Nephron (organoid): ENCODE measurements at regions not wholly inside any gene's neighbourhood (a gene's known extent, or its start where the extent isn't known, plus 50 kb on each side); places are given as distances from the start of the nearest gene placed in this dataset.

Experiments
- H3K27ac Mint-ChIP-seq, 3 experiments: 2 replicates each; pipeline ENCODE4 v1.8.0; 2020; ENCODE audit warnings: mixed read lengths in 3 of 3, mild to moderate bottlenecking in 2 of 3, moderate library complexity in 1 of 3
- H3K27me3 Mint-ChIP-seq: 2 replicates; pipeline ENCODE4 v1.8.0; 2021; ENCODE audit warnings: low read depth, mild to moderate bottlenecking, moderate library complexity, mixed read lengths
- H3K36me3 Mint-ChIP-seq: 2 replicates; pipeline ENCODE4 v1.8.0; 2020; ENCODE audit warnings: low read depth, mixed read lengths
- H3K4me1 Mint-ChIP-seq: 2 replicates; pipeline ENCODE4 v1.8.0; 2020; ENCODE audit warnings: mixed read lengths
- H3K4me3 Mint-ChIP-seq, 3 experiments: 2 replicates each; pipeline ENCODE4 v1.8.0; 2020; ENCODE audit warnings: mild to moderate bottlenecking in 3 of 3, mixed read lengths in 3 of 3, moderate library complexity in 2 of 3
- H3K9me3 Mint-ChIP-seq: 2 replicates; pipeline ENCODE4 v1.8.0; 2020; ENCODE audit warnings: mixed read lengths
- CTCF ChIP-seq, 3 experiments: fragments of 200-600 bp; sonication (generic); IDR thresholded peaks; one replicate each; pipeline ENCODE4 v1.5.0; 2021; ENCODE audit warnings: antibody characterized with exemption in 3 of 3; ENCODE audit not compliant: unreplicated experiment in 3 of 3

- TF ChIP-seq CTCF (IDR thresholded peaks at IDR 0.05; ENCODE audit: unreplicated experiment in 3 of 3): no peak
- no peak overlapping the region for H3K4me3 Mint-ChIP-seq
- no peaks in the 10 kb centered on the region for H3K36me3 Mint-ChIP-seq
- no peaks in the 10 kb centered on the region for H3K4me1 Mint-ChIP-seq
- H3K27me3 Mint-ChIP-seq: no peaks in the 10 kb centered on the region
- H3K27ac Mint-ChIP-seq: no peak overlapping the region
- no peaks in the 10 kb centered on the region for H3K9me3 Mint-ChIP-seq
Observed at GRCh38 chr5:25500635-25501034, 855.9 kb upstream of the CDH10 start.

- Mint-ChIP-seq H3K27me3 (no peaks in the 10 kb centered on the region), H3K4me1 (no peaks in the 10 kb centered on the region), H3K36me3 (no peaks in the 10 kb centered on the region), H3K9me3 (no peaks in the 10 kb centered on the region), H3K27ac (no peak overlapping the region), H3K4me3 (no peak overlapping the region)
- no peak for TF ChIP-seq CTCF (IDR thresholded peaks at IDR 0.05; ENCODE audit: unreplicated experiment in 3 of 3)
Observed at GRCh38 chr5:25489834-25490538, 845.2 kb upstream of the CDH10 start.

GRCh38 chr5:25488119-25488518 lies 843.3 kb upstream of the CDH10 start:
- Mint-ChIP-seq H3K4me3 (no peak overlapping the region), H3K9me3 (no peaks in the 10 kb centered on the region), H3K27ac (no peak overlapping the region), H3K36me3 (no peaks in the 10 kb centered on the region), H3K4me1 (no peaks in the 10 kb centered on the region), H3K27me3 (no peaks in the 10 kb centered on the region)
- no peak for TF ChIP-seq CTCF (IDR thresholded peaks at IDR 0.05; ENCODE audit: unreplicated experiment in 3 of 3)

- no peak overlapping the region for H3K27ac Mint-ChIP-seq
- H3K4me3 Mint-ChIP-seq: no peak overlapping the region
- no peaks in the 10 kb centered on the region for H3K4me1 Mint-ChIP-seq
- H3K27me3 Mint-ChIP-seq: no peaks in the 10 kb centered on the region
- H3K36me3 Mint-ChIP-seq: no peaks in the 10 kb centered on the region
- TF ChIP-seq CTCF (IDR thresholded peaks at IDR 0.05; ENCODE audit: unreplicated experiment in 3 of 3): no peak
- H3K9me3 Mint-ChIP-seq: no peaks in the 10 kb centered on the region
Observed at GRCh38 chr5:25484391-25484790, 839.6 kb upstream of the CDH10 start.

GRCh38 chr5:25481463-25481862 lies 836.7 kb upstream of the CDH10 start:
- no peaks in the 10 kb centered on the region for H3K4me1 Mint-ChIP-seq
- H3K36me3 Mint-ChIP-seq: no peaks in the 10 kb centered on the region
- H3K4me3 Mint-ChIP-seq: no peak overlapping the region
- H3K27ac Mint-ChIP-seq: no peak overlapping the region
- no peaks in the 10 kb centered on the region for H3K9me3 Mint-ChIP-seq
- TF ChIP-seq CTCF (IDR thresholded peaks at IDR 0.05; ENCODE audit: unreplicated experiment in 3 of 3): no peak
- H3K27me3 Mint-ChIP-seq: no peaks in the 10 kb centered on the region

GRCh38 chr5:25459082-25459481 lies 814.3 kb upstream of the CDH10 start:
- H3K4me1 Mint-ChIP-seq: no peaks in the 10 kb centered on the region
- TF ChIP-seq CTCF (IDR thresholded peaks at IDR 0.05; ENCODE audit: unreplicated experiment in 3 of 3): no peak
- no peak overlapping the region for H3K27ac Mint-ChIP-seq

More at GRCh38 chr5:25459082-25459481, 814.3 kb upstream of the CDH10 start:
- Mint-ChIP-seq H3K9me3 (peaks cover 5% of the 10 kb centered on the region), H3K4me3 (no peak overlapping the region), H3K27me3 (no peaks in the 10 kb centered on the region), H3K36me3 (no peaks in the 10 kb centered on the region)
